SK-N-SH treated with all-trans-retinoic acid at 6 μM for 48 hours (cell line): ENCODE measurements at regions not wholly inside any gene's neighbourhood (a gene's known extent, or its start where the extent isn't known, plus 50 kb on each side); places are given as distances from the start of the nearest gene placed in this dataset.

Source experiments
- ARNTL ChIP-seq: fragments of 450-650 bp; formaldehyde crosslinking; IDR thresholded peaks from 2 replicates; pipeline ENCODE4 v1.5.0; 2020; ENCODE audit warnings: low read depth, mild to moderate bottlenecking, moderate library complexity, borderline replicate concordance
- PPARA ChIP-seq: fragments of 250-450 bp; sonication (Bioruptor Pico); IDR thresholded peaks from 2 replicates; pipeline ENCODE4 v1.5.0; 2020; ENCODE audit warnings: mild to moderate bottlenecking, borderline replicate concordance
- ZFP30 ChIP-seq: fragments of 450-650 bp; formaldehyde crosslinking; IDR thresholded peaks from 2 replicates; pipeline ENCODE4 v1.5.0; 2022; ENCODE audit warnings: mild to moderate bottlenecking, moderate library complexity
- TF ChIP-seq, protein P1 (sequence below): fragments of 250-450 bp; sonication (Bioruptor Pico); IDR thresholded peaks from 2 replicates; pipeline ENCODE4 v1.5.1; 2020; ENCODE audit warnings: low read depth, mild to moderate bottlenecking, moderate library complexity

DNA sequence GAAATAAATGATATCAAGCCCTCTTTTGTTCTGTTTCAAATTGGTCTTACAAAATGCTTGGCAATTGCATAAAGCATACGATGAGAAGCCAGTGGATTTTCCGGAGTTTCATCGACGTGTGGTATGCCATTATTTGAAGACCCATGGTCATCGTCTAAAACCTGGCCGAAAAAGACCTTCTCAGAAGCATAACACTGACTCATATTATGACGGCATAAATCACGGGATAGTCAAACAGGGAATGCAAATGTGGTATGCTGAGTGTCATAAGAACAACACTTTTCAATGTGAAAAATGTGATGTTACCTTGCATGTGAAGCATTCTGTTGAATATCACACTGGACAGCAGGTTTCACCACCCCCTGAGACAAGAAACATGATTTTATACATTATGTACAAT, 695.2 kb downstream of the GRXCR1 start:
- TF ChIP-seq PPARA, result no peak
- TF ChIP-seq, protein P1, sequence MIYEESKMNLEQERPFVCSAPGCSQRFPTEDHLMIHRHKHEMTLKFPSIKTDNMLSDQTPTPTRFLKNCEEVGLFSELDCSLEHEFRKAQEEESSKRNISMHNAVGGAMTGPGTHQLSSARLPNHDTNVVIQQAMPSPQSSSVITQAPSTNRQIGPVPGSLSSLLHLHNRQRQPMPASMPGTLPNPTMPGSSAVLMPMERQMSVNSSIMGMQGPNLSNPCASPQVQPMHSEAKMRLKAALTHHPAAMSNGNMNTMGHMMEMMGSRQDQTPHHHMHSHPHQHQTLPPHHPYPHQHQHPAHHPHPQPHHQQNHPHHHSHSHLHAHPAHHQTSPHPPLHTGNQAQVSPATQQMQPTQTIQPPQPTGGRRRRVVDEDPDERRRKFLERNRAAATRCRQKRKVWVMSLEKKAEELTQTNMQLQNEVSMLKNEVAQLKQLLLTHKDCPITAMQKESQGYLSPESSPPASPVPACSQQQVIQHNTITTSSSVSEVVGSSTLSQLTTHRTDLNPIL (CRISPR knock-in tag), result no peak
- no peak for TF ChIP-seq ZFP30 (CRISPR knock-in tag)
- TF ChIP-seq ARNTL (CRISPR knock-in tag), result no peak
